ENCODE measurements at regions not wholly inside any gene's neighbourhood (a gene's known extent, or its start where the extent isn't known, plus 50 kb on each side); places are given as distances from the start of the nearest gene placed in this dataset.

- TF ChIP-seq, protein P1, sequence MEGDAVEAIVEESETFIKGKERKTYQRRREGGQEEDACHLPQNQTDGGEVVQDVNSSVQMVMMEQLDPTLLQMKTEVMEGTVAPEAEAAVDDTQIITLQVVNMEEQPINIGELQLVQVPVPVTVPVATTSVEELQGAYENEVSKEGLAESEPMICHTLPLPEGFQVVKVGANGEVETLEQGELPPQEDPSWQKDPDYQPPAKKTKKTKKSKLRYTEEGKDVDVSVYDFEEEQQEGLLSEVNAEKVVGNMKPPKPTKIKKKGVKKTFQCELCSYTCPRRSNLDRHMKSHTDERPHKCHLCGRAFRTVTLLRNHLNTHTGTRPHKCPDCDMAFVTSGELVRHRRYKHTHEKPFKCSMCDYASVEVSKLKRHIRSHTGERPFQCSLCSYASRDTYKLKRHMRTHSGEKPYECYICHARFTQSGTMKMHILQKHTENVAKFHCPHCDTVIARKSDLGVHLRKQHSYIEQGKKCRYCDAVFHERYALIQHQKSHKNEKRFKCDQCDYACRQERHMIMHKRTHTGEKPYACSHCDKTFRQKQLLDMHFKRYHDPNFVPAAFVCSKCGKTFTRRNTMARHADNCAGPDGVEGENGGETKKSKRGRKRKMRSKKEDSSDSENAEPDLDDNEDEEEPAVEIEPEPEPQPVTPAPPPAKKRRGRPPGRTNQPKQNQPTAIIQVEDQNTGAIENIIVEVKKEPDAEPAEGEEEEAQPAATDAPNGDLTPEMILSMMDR (IDR thresholded peaks at IDR 0.05): no peak
- TF ChIP-seq POLR2A (IDR thresholded peaks at IDR 0.05): no peak
Measured at GRCh38 chr2:198368089-198368488, 563.7 kb downstream of the PLCL1 start.
